ENCODE measurements at regions not wholly inside any gene's neighbourhood (a gene's known extent, or its start where the extent isn't known, plus 50 kb on each side); places are given as distances from the start of the nearest gene placed in this dataset.

GRCh38 chr1:214186103-214186824 lies 94.7 kb upstream of the SMYD2 start:
- TF ChIP-seq GATA2 (IDR thresholded peaks at IDR 0.05; ENCODE audit: low read depth, low read length) (no peak), GATA3 (IDR thresholded peaks at IDR 0.05; ENCODE audit: low read depth, low read length) (no peak)

Measured in SH-SY5Y (cell line).